ENCODE measurements at regions not wholly inside any gene's neighbourhood (a gene's known extent, or its start where the extent isn't known, plus 50 kb on each side); places are given as distances from the start of the nearest gene placed in this dataset.

GRCh38 chr9:81335879-81336421 is 353.4 kb downstream of the TLE1 start:
- Histone ChIP-seq H3K79me2 (ENCODE audit: control insufficient read depth in 1 of 2, insufficient read depth in 2 of 2, low read length in 2 of 2) (no peaks in the 10 kb centered on the region), H4K91ac (replicated peaks; ENCODE audit: insufficient read length, low read length) (no peak overlapping the region), H3K79me1 (ENCODE audit: low read depth, low read length) (no peaks in the 10 kb centered on the region), H3K36me3 (ENCODE audit: control insufficient read depth in 2 of 4, insufficient read depth in 4 of 4, low read length in 3 of 4) (no peaks in the 10 kb centered on the region), H3K27me3 (replicated peaks in 1 of 4; ENCODE audit: control insufficient read depth in 3 of 4, extremely low read depth in 1 of 4, insufficient read depth in 3 of 4, low read length in 3 of 4) (no peaks in the 10 kb centered on the region), H3K23ac (ENCODE audit: insufficient read length) (no peak overlapping the region), H2BK15ac (ENCODE audit: low read length) (no peak overlapping the region), H3K18ac (ENCODE audit: extremely low read depth, low read length) (no peak overlapping the region), H3K14ac (ENCODE audit: insufficient read length) (no peak overlapping the region), H2AK5ac (ENCODE audit: low read depth, low read length) (no peak overlapping the region), H2BK20ac (ENCODE audit: low read length) (no peak overlapping the region), H2AFZ (ENCODE audit: low read length) (no peak overlapping the region), H3K4me2 (ENCODE audit: insufficient read depth in 1 of 2, low read depth in 2 of 2, low read length in 2 of 2) (no peak overlapping the region), H3K4ac (replicated peaks; ENCODE audit: insufficient read length, low read depth, low read length) (no peak overlapping the region), H4K5ac (ENCODE audit: insufficient read length, low read depth, low read length) (no peak overlapping the region), H2BK12ac (ENCODE audit: low read depth, low read length) (no peak overlapping the region), H2BK5ac (ENCODE audit: low read depth, low read length) (no peak overlapping the region), H4K20me1 (replicated peaks in 1 of 2; ENCODE audit: control insufficient read depth in 1 of 2, insufficient read depth in 2 of 2, low read length in 2 of 2) (no peaks in the 10 kb centered on the region), H3K23me2 (ENCODE audit: low read depth, low read length) (no peaks in the 10 kb centered on the region), H3K9me3 (ENCODE audit: insufficient read depth in 2 of 2, low read depth in 1 of 2, low read length in 1 of 2) (no peaks in the 10 kb centered on the region; a peak in 1 of 4 replicates), H4K8ac (ENCODE audit: extremely low read depth, insufficient read depth, low read length) (no peak overlapping the region), H3K4me3 (ENCODE audit: extremely low read depth in 1 of 4, insufficient read depth in 2 of 4, low read depth in 3 of 4, low read length in 4 of 4) (no peak overlapping the region), H2BK120ac (replicated peaks; ENCODE audit: low read depth, low read length) (no peak overlapping the region), H3K4me1 (replicated peaks in 1 of 4; ENCODE audit: control insufficient read depth in 3 of 4, insufficient read depth in 4 of 4, low read length in 3 of 4) (no peaks in the 10 kb centered on the region), H3K56ac (replicated peaks; ENCODE audit: insufficient read length, low read depth, low read length) (no peak overlapping the region), H3K27ac (ENCODE audit: low read depth, low read length) (no peak overlapping the region), H3K9ac (replicated peaks in 1 of 4; ENCODE audit: extremely low read depth in 1 of 4, low read depth in 3 of 4, low read length in 3 of 4) (no peak overlapping the region)
- no peak for FAIRE-seq
- WGBS, 2 experiments (ENCODE audit: extremely low coverage in 1 of 2, insufficient coverage in 1 of 2, insufficient read length in 1 of 2, insufficient replicate concordance in 2 of 2, low coverage in 1 of 2, low lambda C conversion rate in 2 of 2, missing lambda C conversion rate in 1 of 2), result 86% methylated on average over 3 of the region's 3 CpGs; no CpG with 5 or more reads in 1 of the 2 experiments
- ChIA-PET POLR2A (ENCODE audit: partially characterized antibody) (no interaction called here), CTCF (ENCODE audit: partially characterized antibody) (no interaction called here)
- TF ChIP-seq CHD1 (IDR thresholded peaks at IDR 0.05; ENCODE audit: low read depth, low read length), result no peak
- TF ChIP-seq CEBPB (IDR thresholded peaks at IDR 0.05; ENCODE audit: low read depth, low read length), result no peak
- TF ChIP-seq ASH2L (IDR thresholded peaks at IDR 0.05; ENCODE audit: low read length), result no peak
- TF ChIP-seq SP2 (IDR thresholded peaks at IDR 0.05; ENCODE audit: low read length), result no peak
- TF ChIP-seq TEAD4 (IDR thresholded peaks at IDR 0.05; ENCODE audit: low read depth, low read length), result no peak
- no peak for TF ChIP-seq RAD21 (IDR thresholded peaks at IDR 0.05 in 1 of 2, conservative IDR thresholded peaks at IDR 0.05 in 1 of 2; ENCODE audit: low read depth in 2 of 2, low read length in 2 of 2)
- no peak for TF ChIP-seq EZH2 (IDR thresholded peaks at IDR 0.05; ENCODE audit: low read depth, low read length, severe bottlenecking)
- no peak for TF ChIP-seq RFX5 (IDR thresholded peaks at IDR 0.05; ENCODE audit: borderline replicate concordance, low read depth, low read length)
- no peak for TF ChIP-seq RNF2 (IDR thresholded peaks at IDR 0.05; ENCODE audit: borderline replicate concordance, low read depth, low read length, missing control alignments, poor library complexity, severe bottlenecking)
- DNase-seq (ENCODE audit: low read depth in 1 of 2, low spot score in 2 of 2), result no peak
